Peyer's patch (tissue), 4 donors: ENCODE measurements at regions not wholly inside any gene's neighbourhood (a gene's known extent, or its start where the extent isn't known, plus 50 kb on each side); places are given as distances from the start of the nearest gene placed in this dataset.

Source experiments
- DNase-seq, 3 donors: peaks; one replicate each; pipeline ENCODE4 v3.0.0-alpha.2; 2017 to 2019
- H3K27ac ChIP-seq, 4 donors: fragments of 200-600 bp; sonication (generic); one replicate each; pipeline ENCODE4 v1.5.1; 2016 to 2019
- H3K27me3 ChIP-seq, 2 donors: fragments of 200-600 bp; sonication (generic); one replicate each; pipeline ENCODE4 v1.5.1; 2019
- H3K36me3 ChIP-seq, 3 donors: fragments of 200-600 bp; sonication (generic); one replicate each; pipeline ENCODE4 v1.5.1; 2016 to 2019
- H3K4me1 ChIP-seq, 4 donors: fragments of 200-600 bp; sonication (generic); one replicate each; pipeline ENCODE4 v1.5.1; 2016 to 2019
- H3K4me3 ChIP-seq, 4 donors: fragments of 200-600 bp; sonication (generic); 1 replicate in 3 of 4; 2 replicates in 1 of 4; pipeline ENCODE4 v1.5.1; 2016 to 2019; ENCODE audit warnings: mild to moderate bottlenecking in 1 of 4
- H3K9me3 ChIP-seq, 4 donors: fragments of 200-600 bp; sonication (generic); one replicate each; pipeline ENCODE4 v1.5.1; 2016 to 2019; ENCODE audit warnings: mild to moderate bottlenecking in 1 of 4
- CTCF ChIP-seq, 6 experiments: fragments of 450-650 bp in 4 of 6; fragments of 200-600 bp in 2 of 6; sonication (generic) in 1 of 6; IDR thresholded peaks; one replicate each; pipeline ENCODE4 v1.5.1; 2017 to 2019; ENCODE audit warnings: antibody characterized with exemption in 6 of 6, mild to moderate bottlenecking in 3 of 6, moderate library complexity in 1 of 6
- POLR2A ChIP-seq, 2 donors: fragments of 450-650 bp; IDR thresholded peaks; one replicate each; pipeline ENCODE4 v1.5.1; 2017; ENCODE audit warnings: antibody characterized with exemption in 2 of 2, mild to moderate bottlenecking in 2 of 2, moderate library complexity in 2 of 2

GRCh38 chr2:236646871-236647270 lies 77.2 kb downstream of the ACKR3 start:
- DNase-seq: peak in 1 of 3 donors; percentile 18
- TF ChIP-seq CTCF (IDR thresholded peaks at IDR 0.05) (no peak), POLR2A (IDR thresholded peaks at IDR 0.05) (no peak)
- Histone ChIP-seq H3K36me3 (no peaks in the 10 kb centered on the region), H3K9me3 (no peaks in the 10 kb centered on the region), H3K27ac (no peak overlapping the region), H3K4me3 (no peak overlapping the region), H3K27me3 (no peaks in the 10 kb centered on the region), H3K4me1 (no peaks in the 10 kb centered on the region)

GRCh38 chr2:236647621-236648020 lies 78.0 kb downstream of the ACKR3 start:
- Histone ChIP-seq H3K9me3 (no peaks in the 10 kb centered on the region), H3K36me3 (no peaks in the 10 kb centered on the region), H3K27me3 (no peaks in the 10 kb centered on the region)

GRCh38 chr2:236653863-236654262 lies 84.2 kb downstream of the ACKR3 start:
- Histone ChIP-seq H3K4me3 (no peak overlapping the region), H3K27ac (no peak overlapping the region), H3K4me1 (no peaks in the 10 kb centered on the region), H3K27me3 (no peaks in the 10 kb centered on the region), H3K9me3 (no peaks in the 10 kb centered on the region), H3K36me3 (no peaks in the 10 kb centered on the region)
- TF ChIP-seq CTCF (IDR thresholded peaks at IDR 0.05) (no peak), POLR2A (IDR thresholded peaks at IDR 0.05) (no peak)
- DNase-seq: no peak

More at GRCh38 chr2:236647621-236648020, 78.0 kb downstream of the ACKR3 start:
- Histone ChIP-seq H3K27ac (no peak overlapping the region), H3K4me3 (no peak overlapping the region), H3K4me1 (no peaks in the 10 kb centered on the region)
- TF ChIP-seq POLR2A (IDR thresholded peaks at IDR 0.05) (no peak), CTCF (IDR thresholded peaks at IDR 0.05) (no peak)
- DNase-seq: no peak

GRCh38 chr2:236654496-236654895 lies 84.9 kb downstream of the ACKR3 start:
- no peaks in the 10 kb centered on the region for H3K27me3 ChIP-seq
- no peak overlapping the region for H3K4me3 ChIP-seq
- no peaks in the 10 kb centered on the region for H3K4me1 ChIP-seq
- H3K27ac ChIP-seq: no peak overlapping the region
- no peaks in the 10 kb centered on the region for H3K9me3 ChIP-seq
- TF ChIP-seq CTCF (IDR thresholded peaks at IDR 0.05) (no peak), POLR2A (IDR thresholded peaks at IDR 0.05) (no peak)
- no peaks in the 10 kb centered on the region for H3K36me3 ChIP-seq
- DNase-seq: peak in 1 of 3 donors; percentile 11

GRCh38 chr2:236656166-236656565 lies 86.5 kb downstream of the ACKR3 start:
- H3K4me1 ChIP-seq: no peaks in the 10 kb centered on the region
- TF ChIP-seq CTCF (IDR thresholded peaks at IDR 0.05): no peak
- no peak for TF ChIP-seq POLR2A (IDR thresholded peaks at IDR 0.05)
- no peaks in the 10 kb centered on the region for H3K36me3 ChIP-seq
- no peak overlapping the region for H3K4me3 ChIP-seq
- H3K27me3 ChIP-seq: no peaks in the 10 kb centered on the region
- DNase-seq: peak in 1 of 3 donors; percentile 17
- H3K27ac ChIP-seq: no peak overlapping the region
- H3K9me3 ChIP-seq: no peaks in the 10 kb centered on the region

- H3K27me3 ChIP-seq: no peaks in the 10 kb centered on the region
- no peak overlapping the region for H3K4me3 ChIP-seq
- H3K4me1 ChIP-seq: no peaks in the 10 kb centered on the region
- H3K27ac ChIP-seq: no peak overlapping the region
- peak in 1 of 3 donors; percentile 34 for DNase-seq
- H3K36me3 ChIP-seq: no peaks in the 10 kb centered on the region
- no peak for TF ChIP-seq POLR2A (IDR thresholded peaks at IDR 0.05)
- no peak for TF ChIP-seq CTCF (IDR thresholded peaks at IDR 0.05)
- no peaks in the 10 kb centered on the region for H3K9me3 ChIP-seq
Measured at GRCh38 chr2:236656721-236657120, 87.1 kb downstream of the ACKR3 start.
